22Rv1 (cell line): ENCODE measurements at regions not wholly inside any gene's neighbourhood (a gene's known extent, or its start where the extent isn't known, plus 50 kb on each side); places are given as distances from the start of the nearest gene placed in this dataset.

ENCODE experiments used
- CTCF ChIP-seq: fragments of 450-650 bp; IDR thresholded peaks from 2 replicates; pipeline ENCODE4 v1.5.1; 2017; ENCODE audit warnings: mild to moderate bottlenecking
- ZFX ChIP-seq: fragments of 450-650 bp; IDR thresholded peaks from 2 replicates; pipeline ENCODE4 v1.6.1; 2017; ENCODE audit warnings: antibody characterized with exemption, borderline replicate concordance

DNA sequence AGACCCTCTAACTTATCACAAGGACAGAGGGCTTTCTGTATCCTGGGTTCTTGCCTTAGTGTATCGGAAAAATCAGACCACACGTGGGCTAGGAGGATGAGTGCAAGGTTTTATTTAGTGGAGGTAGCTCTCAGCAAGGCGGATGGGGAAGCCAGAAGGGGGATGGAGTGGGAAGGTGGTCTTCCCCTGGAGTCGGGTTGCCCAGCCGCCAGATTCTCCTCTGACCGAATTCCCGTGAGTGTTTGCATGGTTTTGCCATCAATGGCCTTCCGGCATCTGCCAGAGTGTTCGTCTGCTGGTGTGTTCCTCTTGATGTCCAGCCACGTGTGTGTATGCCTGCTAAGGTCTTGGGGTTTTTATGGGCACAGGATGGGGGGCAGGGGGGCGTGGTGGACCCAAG lies 1335.1 kb upstream of the SPRY2 start:
- no peak for TF ChIP-seq CTCF
- no peak for TF ChIP-seq ZFX
